NCI-H2227 (cell line): ENCODE measurements at regions not wholly inside any gene's neighbourhood (a gene's known extent, or its start where the extent isn't known, plus 50 kb on each side); places are given as distances from the start of the nearest gene placed in this dataset.
"Not testable (repeated sequence)": the region's sequence is repeated elsewhere in the genome, so short reads cannot be mapped to it uniquely, and the experiment has no call there.

Experiments used
- DNase-seq: peaks from one replicate; lab custom pipeline; 2025; ENCODE audit not compliant: unreplicated experiment; lab: John Stamatoyannopoulos, UW

GRCh38 chr7:113176180-113176579 is 57.8 kb upstream of the SMIM30 start:
- DNase-seq = not testable (repeated sequence)

DNA sequence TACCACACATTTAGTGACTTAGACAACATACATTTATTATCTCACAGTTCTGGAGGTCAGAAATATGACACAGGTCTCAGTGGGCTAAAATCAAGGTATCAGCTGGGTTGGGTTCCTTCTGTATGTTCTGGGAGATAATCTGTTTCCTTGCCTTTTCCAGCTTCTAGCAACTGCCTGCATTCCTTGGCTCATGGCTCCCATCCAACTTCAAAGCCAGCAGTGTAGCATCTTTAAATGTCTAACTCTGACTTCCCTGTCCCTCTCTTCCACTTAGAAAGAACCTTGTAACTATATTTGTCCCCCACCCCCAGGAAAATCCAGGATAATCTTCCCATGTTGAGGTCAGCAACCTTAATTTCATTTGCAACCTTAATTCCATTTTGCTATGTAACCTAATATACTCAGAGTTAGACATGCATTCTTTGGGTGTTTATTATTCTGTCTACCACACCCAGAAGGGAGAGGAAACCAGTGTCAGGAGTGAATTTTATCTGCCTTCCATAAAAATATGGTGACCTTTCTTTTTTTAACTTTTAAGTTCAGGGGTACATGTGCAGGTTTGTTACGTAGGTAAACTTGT is 57.3 kb upstream of the SMIM30 start:
- DNase-seq = no peak

DNA sequence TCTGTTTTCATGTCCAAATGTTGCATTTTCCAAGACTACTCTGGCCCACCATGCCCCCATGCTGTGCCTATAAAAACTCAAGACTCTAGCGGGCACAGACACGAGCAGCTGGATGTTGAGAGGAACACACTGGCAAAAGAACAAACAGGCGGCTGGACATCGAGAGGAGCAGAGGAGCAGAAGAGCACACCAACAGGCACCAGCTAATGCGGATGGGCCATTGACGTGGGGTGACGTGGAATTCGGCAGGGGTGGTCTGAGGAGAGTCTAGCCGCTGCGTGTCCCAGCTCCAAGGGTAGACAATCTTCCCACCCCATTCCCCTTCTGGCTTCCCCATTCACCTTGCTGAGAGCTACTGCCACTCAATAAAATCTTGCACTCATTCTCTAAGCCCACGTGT is 54.4 kb upstream of the SMIM30 start:
- no peak for DNase-seq

DNA sequence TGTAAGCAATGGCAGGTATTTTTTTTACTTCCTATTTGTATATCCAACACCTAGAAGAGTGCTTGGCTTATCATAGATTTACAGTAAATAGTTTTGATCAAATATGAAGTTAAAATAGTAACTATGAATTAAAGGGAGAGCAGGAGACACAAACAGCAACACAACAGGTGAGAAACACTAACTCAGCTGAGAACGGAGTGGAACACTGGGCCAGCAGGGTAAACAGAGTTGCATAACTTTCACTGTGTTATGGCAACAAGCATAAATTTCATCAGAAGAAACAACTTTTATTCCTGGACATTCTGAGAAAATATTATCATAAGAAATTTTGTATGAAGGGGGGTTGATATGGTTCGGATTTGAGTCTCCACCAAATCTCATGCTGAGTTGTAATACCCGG is 52.2 kb upstream of the SMIM30 start:
- no peak for DNase-seq
